22Rv1 (cell line): ENCODE measurements at regions not wholly inside any gene's neighbourhood (a gene's known extent, or its start where the extent isn't known, plus 50 kb on each side); places are given as distances from the start of the nearest gene placed in this dataset.
"Not testable (repeated sequence)": the region's sequence is repeated elsewhere in the genome, so short reads cannot be mapped to it uniquely, and the experiment has no call there.

Experiments
- CTCF ChIP-seq: fragments of 450-650 bp; IDR thresholded peaks from 2 replicates; pipeline ENCODE4 v1.5.1; 2017; ENCODE audit warnings: mild to moderate bottlenecking
- ZFX ChIP-seq: fragments of 450-650 bp; IDR thresholded peaks from 2 replicates; pipeline ENCODE4 v1.6.1; 2017; ENCODE audit warnings: antibody characterized with exemption, borderline replicate concordance

GRCh38 chr1:71290506-71291237 lies 209.8 kb upstream of the ZRANB2 start:
- TF ChIP-seq CTCF, ZFX: not testable (repeated sequence)
